GM12873 (cell line): ENCODE measurements at regions not wholly inside any gene's neighbourhood (a gene's known extent, or its start where the extent isn't known, plus 50 kb on each side); places are given as distances from the start of the nearest gene placed in this dataset.

Source experiments
- CTCF ChIP-seq: IDR thresholded peaks from 2 replicates; pipeline ENCODE4 v1.5.1; 2012; ENCODE audit warnings: low read depth, mild to moderate bottlenecking, moderate library complexity, low read length, control low read depth; ENCODE audit not compliant: insufficient read depth; ENCODE audit errors: missing control alignments

- TF ChIP-seq CTCF, result no peak
Measured at GRCh38 chr6:132009175-132009574, 58.0 kb upstream of the CCN2 start.

GRCh38 chr6:132007474-132008190 is 56.5 kb upstream of the CCN2 start:
- no peak for TF ChIP-seq CTCF

GRCh38 chr6:132005178-132005577 is 54.0 kb upstream of the CCN2 start:
- TF ChIP-seq CTCF, result no peak

GRCh38 chr6:132004668-132005067 is 53.5 kb upstream of the CCN2 start:
- TF ChIP-seq CTCF, result no peak

- TF ChIP-seq CTCF, result no peak
Measured at GRCh38 chr6:132003516-132004178, 52.5 kb upstream of the CCN2 start.
